OCI-LY3 (cell line): ENCODE measurements at regions not wholly inside any gene's neighbourhood (a gene's known extent, or its start where the extent isn't known, plus 50 kb on each side); places are given as distances from the start of the nearest gene placed in this dataset.

Source experiments
- EZH2phosphoT487 ChIP-seq: fragments of 200-600 bp; shearing (Covaris generic); IDR thresholded peaks from 2 replicates; pipeline ENCODE4 v1.6.1; 2018; ENCODE audit warnings: antibody characterized with exemption, mixed run types, low read depth
- TF ChIP-seq, protein P1 (sequence below): fragments of 200-600, 300-600 bp; sonication (generic); IDR thresholded peaks from 2 replicates; pipeline ENCODE4 v1.5.1; 2014; ENCODE audit warnings: antibody characterized with exemption, low read length, low read depth

DNA sequence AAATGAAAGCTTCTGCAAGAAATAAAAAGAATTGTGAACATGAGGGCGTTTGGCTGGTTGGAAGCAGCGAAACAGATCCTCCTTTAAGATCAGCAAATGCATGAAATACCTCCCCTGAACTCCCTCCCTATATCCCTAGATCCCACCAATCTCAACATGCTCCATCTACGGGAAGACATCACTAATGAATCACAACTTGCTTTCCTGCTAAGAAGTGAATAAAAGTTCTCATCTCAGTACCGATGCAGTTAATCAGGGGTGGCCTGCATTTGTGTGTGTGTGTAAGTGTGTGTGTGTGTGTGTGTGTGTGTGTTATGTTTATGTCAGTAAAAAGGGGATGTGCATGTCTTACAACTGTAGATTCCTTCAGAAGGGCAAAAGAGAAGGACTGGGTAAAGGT is 238.7 kb downstream of the LIG4 start:
- TF ChIP-seq, protein P1, sequence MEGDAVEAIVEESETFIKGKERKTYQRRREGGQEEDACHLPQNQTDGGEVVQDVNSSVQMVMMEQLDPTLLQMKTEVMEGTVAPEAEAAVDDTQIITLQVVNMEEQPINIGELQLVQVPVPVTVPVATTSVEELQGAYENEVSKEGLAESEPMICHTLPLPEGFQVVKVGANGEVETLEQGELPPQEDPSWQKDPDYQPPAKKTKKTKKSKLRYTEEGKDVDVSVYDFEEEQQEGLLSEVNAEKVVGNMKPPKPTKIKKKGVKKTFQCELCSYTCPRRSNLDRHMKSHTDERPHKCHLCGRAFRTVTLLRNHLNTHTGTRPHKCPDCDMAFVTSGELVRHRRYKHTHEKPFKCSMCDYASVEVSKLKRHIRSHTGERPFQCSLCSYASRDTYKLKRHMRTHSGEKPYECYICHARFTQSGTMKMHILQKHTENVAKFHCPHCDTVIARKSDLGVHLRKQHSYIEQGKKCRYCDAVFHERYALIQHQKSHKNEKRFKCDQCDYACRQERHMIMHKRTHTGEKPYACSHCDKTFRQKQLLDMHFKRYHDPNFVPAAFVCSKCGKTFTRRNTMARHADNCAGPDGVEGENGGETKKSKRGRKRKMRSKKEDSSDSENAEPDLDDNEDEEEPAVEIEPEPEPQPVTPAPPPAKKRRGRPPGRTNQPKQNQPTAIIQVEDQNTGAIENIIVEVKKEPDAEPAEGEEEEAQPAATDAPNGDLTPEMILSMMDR, result no peak
- no peak for TF ChIP-seq EZH2phosphoT487
